ENCODE measurements at regions not wholly inside any gene's neighbourhood (a gene's known extent, or its start where the extent isn't known, plus 50 kb on each side); places are given as distances from the start of the nearest gene placed in this dataset.

- TF ChIP-seq POLR2A (IDR thresholded peaks at IDR 0.05; ENCODE audit: extremely low read depth, insufficient read length) = no peak
- TF ChIP-seq MAX (IDR thresholded peaks at IDR 0.05; ENCODE audit: low read depth, low read length) = no peak
- no peak for TF ChIP-seq CTCF (IDR thresholded peaks at IDR 0.05; ENCODE audit: low read depth, low read length)
- no peak for TF ChIP-seq MYC (IDR thresholded peaks at IDR 0.05; ENCODE audit: low read depth, low read length)
- H3K4me3 ChIP-seq (ENCODE audit: low read depth, low read length) = no peak overlapping the region
- DNase-seq (ENCODE audit: low read depth) = no peak
These were observed 138.9 kb downstream of the GADD45G start for GRCh38 chr9:89743573-89744254.

GRCh38 chr9:89744255-89744648 lies 139.4 kb downstream of the GADD45G start:
- DNase-seq (ENCODE audit: low read depth) = no peak
- no peak overlapping the region for H3K4me3 ChIP-seq (ENCODE audit: low read depth, low read length)
- no peak for TF ChIP-seq POLR2A (IDR thresholded peaks at IDR 0.05; ENCODE audit: extremely low read depth, insufficient read length)
- TF ChIP-seq MYC (IDR thresholded peaks at IDR 0.05; ENCODE audit: low read depth, low read length) = no peak
- TF ChIP-seq MAX (IDR thresholded peaks at IDR 0.05; ENCODE audit: low read depth, low read length) = no peak
- no peak for TF ChIP-seq CTCF (IDR thresholded peaks at IDR 0.05; ENCODE audit: low read depth, low read length)

- no peak for DNase-seq (ENCODE audit: low read depth)
- no peak overlapping the region for H3K4me3 ChIP-seq (ENCODE audit: low read depth, low read length)
- no peak for TF ChIP-seq CTCF (IDR thresholded peaks at IDR 0.05; ENCODE audit: low read depth, low read length)
- TF ChIP-seq MAX (IDR thresholded peaks at IDR 0.05; ENCODE audit: low read depth, low read length) = no peak
- TF ChIP-seq POLR2A (IDR thresholded peaks at IDR 0.05; ENCODE audit: extremely low read depth, insufficient read length) = no peak
- no peak for TF ChIP-seq MYC (IDR thresholded peaks at IDR 0.05; ENCODE audit: low read depth, low read length)
These were observed 139.9 kb downstream of the GADD45G start for GRCh38 chr9:89744730-89745129.

GRCh38 chr9:89745601-89746376 lies 141.0 kb downstream of the GADD45G start:
- no peak overlapping the region for H3K4me3 ChIP-seq (ENCODE audit: low read depth, low read length)
- no peak for DNase-seq (ENCODE audit: low read depth)
- TF ChIP-seq POLR2A (IDR thresholded peaks at IDR 0.05; ENCODE audit: extremely low read depth, insufficient read length) (no peak), MAX (IDR thresholded peaks at IDR 0.05; ENCODE audit: low read depth, low read length) (no peak), MYC (IDR thresholded peaks at IDR 0.05; ENCODE audit: low read depth, low read length) (no peak), CTCF (IDR thresholded peaks at IDR 0.05; ENCODE audit: low read depth, low read length) (no peak)

- H3K4me3 ChIP-seq (ENCODE audit: low read depth, low read length) = no peak overlapping the region
- no peak for TF ChIP-seq POLR2A (IDR thresholded peaks at IDR 0.05; ENCODE audit: extremely low read depth, insufficient read length)
- TF ChIP-seq MAX (IDR thresholded peaks at IDR 0.05; ENCODE audit: low read depth, low read length) = no peak
- no peak for TF ChIP-seq MYC (IDR thresholded peaks at IDR 0.05; ENCODE audit: low read depth, low read length)
- TF ChIP-seq CTCF (IDR thresholded peaks at IDR 0.05; ENCODE audit: low read depth, low read length) = no peak
These were observed 141.7 kb downstream of the GADD45G start for GRCh38 chr9:89746385-89747116.

More at GRCh38 chr9:89746385-89747116, 141.7 kb downstream of the GADD45G start:
- DNase-seq (ENCODE audit: low read depth) = no peak
